ENCODE measurements at regions not wholly inside any gene's neighbourhood (a gene's known extent, or its start where the extent isn't known, plus 50 kb on each side); places are given as distances from the start of the nearest gene placed in this dataset.

DNA sequence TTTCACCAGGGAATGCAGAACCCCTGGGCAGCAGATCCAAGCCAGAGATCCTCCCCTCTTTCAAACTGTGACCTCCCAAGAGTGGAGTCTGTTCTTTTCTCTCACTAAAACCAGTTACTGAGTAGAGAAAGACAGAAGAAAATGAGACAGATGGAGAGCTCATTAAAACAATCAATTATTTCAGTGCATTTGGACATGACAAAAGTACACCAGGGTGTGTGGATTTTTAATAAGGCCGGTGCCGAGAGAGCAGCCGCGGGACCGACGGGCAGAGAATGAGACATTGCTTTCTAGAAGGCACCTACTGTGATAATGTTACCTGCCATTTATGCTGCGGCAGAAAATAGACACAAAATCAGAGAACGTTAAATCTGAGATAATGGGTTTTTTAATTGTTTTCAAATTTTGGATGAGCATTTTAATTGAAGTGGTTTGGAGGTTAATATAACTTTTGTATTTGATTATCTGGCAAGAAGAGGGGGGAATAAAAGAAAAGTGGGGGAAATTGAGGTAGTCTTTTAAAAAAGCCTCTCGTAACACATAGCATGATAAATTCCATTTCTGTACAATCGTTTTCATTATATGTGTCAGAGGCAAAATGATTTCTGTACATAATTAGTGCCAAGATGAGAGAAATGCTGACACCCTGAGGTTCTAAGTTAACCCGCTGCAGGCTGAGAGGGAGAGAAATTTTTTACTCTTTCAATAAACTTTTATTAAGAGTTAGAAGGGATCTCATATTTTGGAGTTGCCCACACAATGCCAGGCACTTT lies 70.8 kb downstream of the HSPB8 start:
- 63 to 73% (median 66%) methylated on average over 11 of the region's 11 CpGs for WGBS, 4 donors
- H3K4me1 ChIP-seq, result peaks cover 0 to 31% (median 13%) of the 10 kb centered on the region in 12 donors
- TF ChIP-seq POLR2A (IDR thresholded peaks at IDR 0.05), result no peak
- TF ChIP-seq, protein P1, sequence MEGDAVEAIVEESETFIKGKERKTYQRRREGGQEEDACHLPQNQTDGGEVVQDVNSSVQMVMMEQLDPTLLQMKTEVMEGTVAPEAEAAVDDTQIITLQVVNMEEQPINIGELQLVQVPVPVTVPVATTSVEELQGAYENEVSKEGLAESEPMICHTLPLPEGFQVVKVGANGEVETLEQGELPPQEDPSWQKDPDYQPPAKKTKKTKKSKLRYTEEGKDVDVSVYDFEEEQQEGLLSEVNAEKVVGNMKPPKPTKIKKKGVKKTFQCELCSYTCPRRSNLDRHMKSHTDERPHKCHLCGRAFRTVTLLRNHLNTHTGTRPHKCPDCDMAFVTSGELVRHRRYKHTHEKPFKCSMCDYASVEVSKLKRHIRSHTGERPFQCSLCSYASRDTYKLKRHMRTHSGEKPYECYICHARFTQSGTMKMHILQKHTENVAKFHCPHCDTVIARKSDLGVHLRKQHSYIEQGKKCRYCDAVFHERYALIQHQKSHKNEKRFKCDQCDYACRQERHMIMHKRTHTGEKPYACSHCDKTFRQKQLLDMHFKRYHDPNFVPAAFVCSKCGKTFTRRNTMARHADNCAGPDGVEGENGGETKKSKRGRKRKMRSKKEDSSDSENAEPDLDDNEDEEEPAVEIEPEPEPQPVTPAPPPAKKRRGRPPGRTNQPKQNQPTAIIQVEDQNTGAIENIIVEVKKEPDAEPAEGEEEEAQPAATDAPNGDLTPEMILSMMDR (IDR thresholded peaks at IDR 0.05), result no peak
- no peak overlapping the region for H3K4me3 ChIP-seq
- ATAC-seq, result no peak
- peaks cover 0 to 5% (median 0%) of the 10 kb centered on the region in 12 donors for H3K9me3 ChIP-seq
- H3K36me3 ChIP-seq, result no peaks in the 10 kb centered on the region
- no peaks in the 10 kb centered on the region for H3K27me3 ChIP-seq
- intact Hi-C loops (cut with DNase I), result loop anchor here in 4 of 10 donors (2.0 to 10.0 kb wide), 5 partner anchors 41 to 135 kb away; no protein-coding TSS in a partner anchor
- H3K27ac ChIP-seq, result peak overlapping the region in 8 of 12 donors; percentile 16 to 62 (median 40)
- no peak for DNase-seq

DNA sequence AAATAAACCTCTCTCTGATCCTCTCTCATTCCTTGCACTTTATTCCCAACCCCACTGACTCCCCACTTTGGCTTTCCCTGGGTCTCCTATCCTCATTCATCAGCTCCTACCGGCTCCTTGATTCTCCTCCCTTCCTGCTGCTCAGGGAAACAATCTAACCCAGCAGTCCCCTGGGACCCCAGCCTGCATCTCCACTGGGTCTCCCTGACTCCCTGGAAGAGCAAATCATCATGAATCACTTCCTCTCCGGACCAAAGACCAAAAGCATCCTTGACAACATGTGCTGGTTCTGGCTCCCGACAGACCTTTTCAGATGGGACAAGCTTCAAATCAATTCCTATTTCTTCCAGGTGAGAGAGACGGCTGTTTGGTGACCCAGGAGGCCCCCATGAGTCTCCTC lies 76.6 kb downstream of the HSPB8 start:
- H3K9me3 ChIP-seq, result peaks cover 0 to 3% (median 0%) of the 10 kb centered on the region in 12 donors
- no peaks in the 10 kb centered on the region for H3K27me3 ChIP-seq
- H3K27ac ChIP-seq, result no peak overlapping the region
- ATAC-seq (peak in 2 of 4 donors; percentile 26 to 41), DNase-seq (peak in 2 of 5 donors; percentile 15 to 42)
- no peaks in the 10 kb centered on the region for H3K36me3 ChIP-seq
- H3K4me3 ChIP-seq, result no peak overlapping the region
- intact Hi-C loops (cut with DNase I), result loop anchor here in 1 of 10 donors (10.0 kb wide), 1 partner anchor 141 kb away; no protein-coding TSS in a partner anchor
- 43 to 62% (median 48%) methylated on average over 4 of the region's 4 CpGs for WGBS, 4 donors
- H3K4me1 ChIP-seq, result peaks cover 0 to 16% (median 1%) of the 10 kb centered on the region in 12 donors
- no peak for TF ChIP-seq POLR2A (IDR thresholded peaks at IDR 0.05)
- TF ChIP-seq, protein P1 (IDR thresholded peaks at IDR 0.05), result no peak

DNA sequence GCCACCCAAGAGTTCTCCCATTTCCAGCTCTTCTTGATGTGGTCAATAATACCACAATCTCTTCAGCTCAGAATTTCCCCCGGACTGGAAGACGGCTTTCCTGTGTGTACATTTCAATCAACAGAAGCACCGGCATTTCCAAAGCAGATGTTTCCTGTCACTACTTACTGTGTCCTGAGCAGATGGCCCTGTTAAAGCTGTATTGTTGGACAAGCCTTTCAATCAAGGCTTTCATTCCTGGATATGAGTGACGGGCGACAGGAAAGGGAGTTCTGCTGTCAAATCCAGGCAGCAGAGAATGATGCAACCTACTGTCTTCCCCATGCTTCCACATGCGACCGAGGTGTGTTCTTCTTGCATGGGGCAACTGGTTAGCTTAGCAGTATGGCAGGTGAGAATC lies 76.4 kb upstream of the CCDC60 start:
- Histone ChIP-seq H3K36me3 (no peaks in the 10 kb centered on the region), H3K4me1 (peaks cover 0 to 13% (median 0%) of the 10 kb centered on the region in 12 donors), H3K27me3 (no peaks in the 10 kb centered on the region), H3K27ac (no peak overlapping the region), H3K9me3 (peaks cover 0 to 10% (median 0%) of the 10 kb centered on the region in 12 donors), H3K4me3 (no peak overlapping the region)
- peak in 1 of 5 donors; percentile 27 for DNase-seq
- 43 to 57% (median 46%) methylated on average over 6 to 7 of the region's 7 CpGs for WGBS, 4 donors
- TF ChIP-seq POLR2A (IDR thresholded peaks at IDR 0.05), result no peak
- TF ChIP-seq, protein P1 (IDR thresholded peaks at IDR 0.05), result no peak
- intact Hi-C loops (cut with DNase I), result loop anchor here in 1 of 10 donors (10.0 kb wide), 1 partner anchor 143 kb away; no protein-coding TSS in a partner anchor
- peak in 3 of 4 donors; percentile 27 to 86 (median 34) for ATAC-seq

DNA sequence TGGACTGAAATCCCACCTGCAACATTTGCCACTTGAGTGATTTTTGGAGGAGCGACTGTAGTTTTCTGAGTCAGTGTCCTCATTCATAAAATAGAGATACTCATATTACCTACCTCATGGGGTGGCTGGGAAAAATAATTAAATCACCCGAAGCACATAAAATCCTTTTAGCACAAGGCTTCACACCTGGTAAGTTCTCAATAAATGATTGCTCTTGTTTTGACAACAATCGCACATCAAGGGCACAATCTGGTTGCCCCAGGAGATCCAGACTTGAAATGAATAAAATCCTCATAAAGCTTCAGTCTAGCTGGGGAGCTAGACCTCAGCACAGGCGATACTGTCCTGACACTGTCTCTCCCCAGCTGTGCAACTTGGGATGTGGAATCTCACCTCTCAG lies 76.0 kb upstream of the CCDC60 start:
- WGBS, 4 donors, result 61 to 80% (median 73%) methylated on average over 4 of the region's 4 CpGs
- Histone ChIP-seq H3K4me3 (no peak overlapping the region), H3K36me3 (no peaks in the 10 kb centered on the region), H3K9me3 (peaks cover 0 to 10% (median 0%) of the 10 kb centered on the region in 12 donors), H3K27me3 (no peaks in the 10 kb centered on the region), H3K4me1 (peaks cover 0 to 13% (median 0%) of the 10 kb centered on the region in 12 donors), H3K27ac (no peak overlapping the region)
- DNase-seq (no peak), ATAC-seq (no peak)
- no peak for TF ChIP-seq POLR2A (IDR thresholded peaks at IDR 0.05)
- TF ChIP-seq, protein P1 (IDR thresholded peaks at IDR 0.05), result no peak
- intact Hi-C loops (cut with DNase I), result loop anchor here in 1 of 10 donors (10.0 kb wide), 1 partner anchor 144 kb away; no protein-coding TSS in a partner anchor
